ENCODE measurements at regions not wholly inside any gene's neighbourhood (a gene's known extent, or its start where the extent isn't known, plus 50 kb on each side); places are given as distances from the start of the nearest gene placed in this dataset.

DNA sequence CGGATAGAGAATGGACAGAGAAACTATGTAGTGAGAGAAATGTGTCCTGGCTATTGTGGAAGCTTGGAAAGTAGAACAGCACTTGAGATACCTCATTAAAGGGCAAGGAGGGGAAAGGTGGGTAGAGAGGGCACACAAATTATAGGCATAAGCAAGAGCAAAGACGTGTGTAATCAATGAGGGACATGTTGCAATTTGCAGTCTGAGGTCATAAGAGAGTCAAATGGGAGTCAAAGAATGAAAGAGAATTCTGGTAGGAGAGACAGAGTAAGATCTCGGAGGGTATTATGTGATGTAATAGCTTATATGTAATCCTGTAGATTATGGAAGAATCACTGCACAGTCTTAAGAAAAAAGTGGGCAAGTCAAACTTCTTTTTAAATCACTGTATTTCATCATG is 312.0 kb upstream of the RGMB start:
- H3K4me3 ChIP-seq (ENCODE audit: low read depth, low read length), result no peak overlapping the region
- no peak for TF ChIP-seq CTCF (IDR thresholded peaks at IDR 0.05; ENCODE audit: insufficient read depth, low read depth, low read length)
- DNase-seq (ENCODE audit: low read depth), result no peak

GRCh38 chr5:98463222-98463621 is 310.2 kb upstream of the RGMB start:
- no peak for TF ChIP-seq CTCF (IDR thresholded peaks at IDR 0.05; ENCODE audit: insufficient read depth, low read depth, low read length)
- H3K4me3 ChIP-seq (ENCODE audit: low read depth, low read length), result no peak overlapping the region
- no peak for DNase-seq (ENCODE audit: low read depth)

- no peak for TF ChIP-seq CTCF (IDR thresholded peaks at IDR 0.05; ENCODE audit: insufficient read depth, low read depth, low read length)
- no peak for DNase-seq (ENCODE audit: low read depth)
Measured at GRCh38 chr5:98463676-98464075, 309.8 kb upstream of the RGMB start.

DNA sequence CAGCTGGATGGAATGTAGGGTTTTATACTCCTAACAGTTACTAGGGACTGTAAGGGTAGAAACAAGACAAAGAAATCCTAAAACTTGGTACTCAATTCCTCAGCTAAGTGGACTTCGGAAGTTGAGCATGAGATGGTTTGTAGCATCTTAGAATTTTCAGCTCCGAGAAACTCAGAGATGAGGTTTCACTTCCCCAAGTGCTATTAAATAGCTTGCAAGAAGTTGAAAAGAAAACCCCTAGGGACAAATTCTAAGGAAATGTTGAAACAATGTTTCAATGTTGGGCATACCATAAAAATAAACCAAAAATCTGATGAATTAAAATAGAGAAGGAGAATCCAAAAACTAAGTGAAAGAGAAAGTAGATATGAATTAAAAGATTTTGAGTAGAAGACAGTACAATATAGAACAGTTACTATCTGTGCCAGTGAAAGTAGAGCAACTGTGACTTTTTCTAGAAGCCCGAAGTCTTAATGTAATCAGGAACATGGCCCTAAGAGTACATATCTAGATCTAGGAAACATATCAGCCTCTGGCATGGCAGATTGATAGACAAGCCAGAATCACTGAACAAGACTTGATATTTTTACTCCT is 308.6 kb upstream of the RGMB start:
- no peak overlapping the region for H3K4me3 ChIP-seq (ENCODE audit: low read depth, low read length)
- TF ChIP-seq CTCF (IDR thresholded peaks at IDR 0.05; ENCODE audit: insufficient read depth, low read depth, low read length), result no peak
- DNase-seq (ENCODE audit: low read depth), result no peak

More at GRCh38 chr5:98463676-98464075, 309.8 kb upstream of the RGMB start:
- H3K4me3 ChIP-seq (ENCODE audit: low read depth, low read length), result no peak overlapping the region

DNA sequence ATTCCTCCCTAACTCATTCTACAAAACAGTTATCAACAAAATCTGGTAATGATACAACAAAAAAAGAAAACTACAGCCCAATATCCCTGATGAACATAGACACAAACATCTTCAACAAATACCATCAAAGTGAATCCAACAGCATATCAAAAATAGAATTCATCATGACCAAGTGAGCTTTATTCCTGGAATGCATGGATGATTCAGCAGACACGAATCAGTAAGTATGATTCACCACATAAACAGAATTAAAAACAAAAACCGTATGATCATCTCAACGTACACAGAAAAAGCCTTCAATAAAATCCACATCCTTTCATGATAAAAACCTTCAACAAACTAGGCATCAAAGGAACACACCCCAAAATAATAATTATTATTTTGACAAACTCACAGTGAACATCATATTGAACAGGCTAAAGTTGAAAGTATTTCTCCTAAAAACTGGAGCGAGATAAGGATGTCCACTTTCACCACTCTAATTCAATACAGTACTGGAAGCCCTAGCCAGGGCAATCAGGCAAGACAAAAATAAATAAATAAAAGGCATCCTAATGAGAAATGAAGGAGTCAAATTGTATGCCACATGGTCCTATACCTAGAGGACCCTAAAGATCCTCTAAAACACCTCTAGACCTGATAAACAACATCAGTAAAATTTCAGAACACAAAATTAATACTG is 305.1 kb upstream of the RGMB start:
- DNase-seq (ENCODE audit: low read depth), result peak; percentile 79
- no peak overlapping the region for H3K4me3 ChIP-seq (ENCODE audit: low read depth, low read length)
- TF ChIP-seq CTCF (IDR thresholded peaks at IDR 0.05; ENCODE audit: insufficient read depth, low read depth, low read length), result no peak

- TF ChIP-seq CTCF (IDR thresholded peaks at IDR 0.05; ENCODE audit: insufficient read depth, low read depth, low read length), result no peak
- DNase-seq (ENCODE audit: low read depth), result no peak
- H3K4me3 ChIP-seq (ENCODE audit: low read depth, low read length), result no peak overlapping the region
Measured at GRCh38 chr5:98470747-98471146, 302.7 kb upstream of the RGMB start.

- TF ChIP-seq CTCF (IDR thresholded peaks at IDR 0.05; ENCODE audit: insufficient read depth, low read depth, low read length), result no peak
- H3K4me3 ChIP-seq (ENCODE audit: low read depth, low read length), result no peak overlapping the region
- no peak for DNase-seq (ENCODE audit: low read depth)
Measured at GRCh38 chr5:98471458-98471857, 302.0 kb upstream of the RGMB start.

Measured in fibroblast of villous mesenchyme (primary cell).